ENCODE measurements at regions not wholly inside any gene's neighbourhood (a gene's known extent, or its start where the extent isn't known, plus 50 kb on each side); places are given as distances from the start of the nearest gene placed in this dataset.

GRCh38 chr13:55073000-55073399 is 2044.4 kb downstream of the OLFM4 start:
- no peaks in the 10 kb centered on the region for H3K36me3 ChIP-seq (ENCODE audit: insufficient read depth, low read length, poor library complexity, severe bottlenecking)
- intact Hi-C loops (cut with micrococcal nuclease; ENCODE audit: unreplicated experiment), result no loop called here
- no peaks in the 10 kb centered on the region for H3K9me3 ChIP-seq (ENCODE audit: low read depth, low read length, poor library complexity, severe bottlenecking)
- no peaks in the 10 kb centered on the region for H3K4me1 ChIP-seq (ENCODE audit: insufficient read depth, low read length, poor library complexity, severe bottlenecking)
- BruUV-seq (replicated peaks), result no TSS peak
- POLR2A ChIA-PET (ENCODE audit: low non-redundant PET), result no interaction called here
- H3K27me3 ChIP-seq (replicated peaks; ENCODE audit: insufficient read depth, low read depth, low read length, poor library complexity), result no peaks in the 10 kb centered on the region
- CTCF ChIA-PET, result no interaction called here
- no peak for TF ChIP-seq CTCF (conservative IDR thresholded peaks at IDR 0.05; ENCODE audit: low read depth, low read length)
- no peak for TF ChIP-seq EZH2 (IDR thresholded peaks at IDR 0.05; ENCODE audit: borderline replicate concordance, low read depth, low read length, poor library complexity, severe bottlenecking)
- H3K27ac ChIP-seq (ENCODE audit: low read depth, low read length, poor library complexity, severe bottlenecking), result no peak overlapping the region
- DNase-seq (ENCODE audit: low spot score), result no peak
- no peak overlapping the region for H3K4me3 ChIP-seq (ENCODE audit: low read depth, low read length, poor library complexity, severe bottlenecking)

GRCh38 chr13:55084630-55085029 is 2056.0 kb downstream of the OLFM4 start:
- BruUV-seq (replicated peaks), result no TSS peak
- DNase-seq (ENCODE audit: low spot score), result no peak
- Histone ChIP-seq H3K4me1 (ENCODE audit: insufficient read depth, low read length, poor library complexity, severe bottlenecking) (no peaks in the 10 kb centered on the region), H3K27ac (ENCODE audit: low read depth, low read length, poor library complexity, severe bottlenecking) (no peak overlapping the region), H3K27me3 (replicated peaks; ENCODE audit: insufficient read depth, low read depth, low read length, poor library complexity) (no peaks in the 10 kb centered on the region), H3K9me3 (ENCODE audit: low read depth, low read length, poor library complexity, severe bottlenecking) (no peaks in the 10 kb centered on the region), H3K36me3 (ENCODE audit: insufficient read depth, low read length, poor library complexity, severe bottlenecking) (no peaks in the 10 kb centered on the region), H3K4me3 (ENCODE audit: low read depth, low read length, poor library complexity, severe bottlenecking) (no peak overlapping the region)
- TF ChIP-seq CTCF (conservative IDR thresholded peaks at IDR 0.05; ENCODE audit: low read depth, low read length), result no peak
- intact Hi-C loops (cut with micrococcal nuclease; ENCODE audit: unreplicated experiment), result no loop called here
- ChIA-PET CTCF (no interaction called here), POLR2A (ENCODE audit: low non-redundant PET) (no interaction called here)

- H3K9me3 ChIP-seq (ENCODE audit: low read depth, low read length, poor library complexity, severe bottlenecking), result no peaks in the 10 kb centered on the region
- BruUV-seq (replicated peaks), result no TSS peak
- H3K27me3 ChIP-seq (replicated peaks; ENCODE audit: insufficient read depth, low read depth, low read length, poor library complexity), result no peaks in the 10 kb centered on the region
- intact Hi-C loops (cut with micrococcal nuclease; ENCODE audit: unreplicated experiment), result no loop called here
- H3K4me3 ChIP-seq (ENCODE audit: low read depth, low read length, poor library complexity, severe bottlenecking), result no peak overlapping the region
- H3K27ac ChIP-seq (ENCODE audit: low read depth, low read length, poor library complexity, severe bottlenecking), result no peak overlapping the region
- no peaks in the 10 kb centered on the region for H3K36me3 ChIP-seq (ENCODE audit: insufficient read depth, low read length, poor library complexity, severe bottlenecking)
- H3K4me1 ChIP-seq (ENCODE audit: insufficient read depth, low read length, poor library complexity, severe bottlenecking), result no peaks in the 10 kb centered on the region
- TF ChIP-seq EZH2 (IDR thresholded peaks at IDR 0.05; ENCODE audit: borderline replicate concordance, low read depth, low read length, poor library complexity, severe bottlenecking), result no peak
- no peak for TF ChIP-seq CTCF (conservative IDR thresholded peaks at IDR 0.05; ENCODE audit: low read depth, low read length)
- ChIA-PET POLR2A (ENCODE audit: low non-redundant PET) (no interaction called here), CTCF (no interaction called here)
- DNase-seq (ENCODE audit: low spot score), result no peak
These were observed 2053.6 kb upstream of the PRR20A start for GRCh38 chr13:55087085-55087484.
